Small intestine (tissue), 7 donors: ENCODE measurements at regions not wholly inside any gene's neighbourhood (a gene's known extent, or its start where the extent isn't known, plus 50 kb on each side); places are given as distances from the start of the nearest gene placed in this dataset.

Experiments
- DNase-seq, 2 donors: peaks; one replicate each; pipeline versions ENCODE4 v3.0.0 to v3.0.0-alpha.2; 2013
- FAIRE-seq: peaks from 2 replicates; lab custom pipeline; 2012; peaks lifted over from hg19 to GRCh38; lab: Jason Lieb, UNC
- H3K27ac ChIP-seq, 3 donors: one replicate each; pipeline ENCODE4 v1.5.1; 2013; ENCODE audit warnings: low read length in 2 of 3, mild to moderate bottlenecking in 2 of 3, control low read depth in 1 of 3, inconsistent platforms in 1 of 3, low read depth in 1 of 3, moderate library complexity in 1 of 3
- H3K27me3 ChIP-seq, 3 donors: one replicate each; pipeline ENCODE4 v1.6.1; 2013; ENCODE audit warnings: low read length in 3 of 3, inconsistent platforms in 1 of 3; ENCODE audit not compliant: control insufficient read depth in 3 of 3, insufficient read depth in 3 of 3
- H3K36me3 ChIP-seq, 3 donors: one replicate each; pipeline ENCODE4 v1.6.1; 2013; ENCODE audit warnings: low read length in 3 of 3, inconsistent platforms in 1 of 3, low read depth in 1 of 3, mild to moderate bottlenecking in 1 of 3, moderate library complexity in 1 of 3; ENCODE audit not compliant: control insufficient read depth in 3 of 3, insufficient read depth in 2 of 3
- H3K4me1 ChIP-seq, 3 donors: one replicate each; pipeline ENCODE4 v1.6.1; 2013; ENCODE audit warnings: low read length in 2 of 3, inconsistent platforms in 1 of 3, low read depth in 1 of 3, mild to moderate bottlenecking in 1 of 3, moderate library complexity in 1 of 3; ENCODE audit not compliant: control insufficient read depth in 3 of 3, insufficient read depth in 2 of 3
- H3K4me3 ChIP-seq, 3 donors: one replicate each; pipeline ENCODE4 v1.5.1; 2013; ENCODE audit warnings: low read length in 3 of 3, control low read depth in 1 of 3, inconsistent platforms in 1 of 3, low read depth in 1 of 3, mild to moderate bottlenecking in 1 of 3, moderate library complexity in 1 of 3
- H3K9me3 ChIP-seq, 2 donors: one replicate each; pipeline ENCODE4 v1.6.1; 2013; ENCODE audit warnings: low read depth in 1 of 2, low read length in 1 of 2; ENCODE audit not compliant: control insufficient read depth in 2 of 2, insufficient read depth in 1 of 2
- WGBS, 3 donors: extraction: QIAGEN DNeasy Blood & Tissue Kit; methylation state at CpG; one replicate each; pipeline ENCODE4 v1.1.7; 2013; 5-methylcytosine and 5-hydroxymethylcytosine counted together
- donor health status: healthy with polysubstance abuse.
- donor health status: control.
- donor health status: control.
- donor health status: Bipolar disorder and iron deficiency.
- donor health status: healthy.

GRCh38 chr13:58126496-58126895 lies 495.0 kb downstream of the PCDH17 start:
- Histone ChIP-seq H3K27ac (no peak overlapping the region), H3K36me3 (no peaks in the 10 kb centered on the region), H3K27me3 (no peaks in the 10 kb centered on the region), H3K9me3 (no peaks in the 10 kb centered on the region), H3K4me3 (no peak overlapping the region), H3K4me1 (no peaks in the 10 kb centered on the region)
- FAIRE-seq (no peak), DNase-seq (no peak)
- WGBS, 3 donors, result 72 to 91% (median 84%) methylated on average over 2 of the region's 2 CpGs

GRCh38 chr13:58134012-58134411 lies 502.5 kb downstream of the PCDH17 start:
- no peaks in the 10 kb centered on the region for H3K27me3 ChIP-seq
- no peaks in the 10 kb centered on the region for H3K4me1 ChIP-seq
- peaks cover 0 to 11% of the 10 kb centered on the region in 2 donors for H3K9me3 ChIP-seq
- DNase-seq, result no peak
- FAIRE-seq, result no peak
- H3K4me3 ChIP-seq, result no peak overlapping the region
- no peak overlapping the region for H3K27ac ChIP-seq
- 76 to 79% (median 77%) methylated on average over 3 of the region's 3 CpGs for WGBS, 3 donors
- H3K36me3 ChIP-seq, result no peaks in the 10 kb centered on the region

- H3K27me3 ChIP-seq, result no peaks in the 10 kb centered on the region
- H3K4me3 ChIP-seq, result no peak overlapping the region
- H3K9me3 ChIP-seq, result peaks cover 0 to 11% of the 10 kb centered on the region in 2 donors
- no peak overlapping the region for H3K27ac ChIP-seq
- FAIRE-seq, result no peak
- WGBS, 3 donors, result 95 to 98% (median 95%) methylated on average over 5 of the region's 5 CpGs
- H3K4me1 ChIP-seq, result no peaks in the 10 kb centered on the region
- no peak for DNase-seq
- H3K36me3 ChIP-seq, result no peaks in the 10 kb centered on the region
Observed at GRCh38 chr13:58134525-58134924, 503.0 kb downstream of the PCDH17 start.

- Histone ChIP-seq H3K4me3 (no peak overlapping the region), H3K9me3 (peaks cover 0 to 3% of the 10 kb centered on the region in 2 donors), H3K36me3 (no peaks in the 10 kb centered on the region), H3K27ac (no peak overlapping the region), H3K27me3 (no peaks in the 10 kb centered on the region), H3K4me1 (no peaks in the 10 kb centered on the region)
- no peak for FAIRE-seq
- no peak for DNase-seq
- 91 to 99% (median 91%) methylated on average over 1 of the region's 1 CpG for WGBS, 3 donors
Observed at GRCh38 chr13:58142952-58143351, 511.4 kb downstream of the PCDH17 start.

- Histone ChIP-seq H3K27me3 (no peaks in the 10 kb centered on the region), H3K36me3 (no peaks in the 10 kb centered on the region), H3K9me3 (peaks cover 0 to 3% of the 10 kb centered on the region in 2 donors), H3K4me3 (no peak overlapping the region), H3K4me1 (no peaks in the 10 kb centered on the region), H3K27ac (no peak overlapping the region)
- DNase-seq (no peak), FAIRE-seq (no peak)
- 84 to 91% (median 86%) methylated on average over 12 of the region's 12 CpGs for WGBS, 3 donors
Observed at GRCh38 chr13:58144616-58145015, 513.1 kb downstream of the PCDH17 start.

- no peak for DNase-seq
- H3K36me3 ChIP-seq, result no peaks in the 10 kb centered on the region
- 41 to 55% (median 50%) methylated on average over 2 of the region's 2 CpGs for WGBS, 3 donors
- H3K27ac ChIP-seq, result no peak overlapping the region
- no peaks in the 10 kb centered on the region for H3K9me3 ChIP-seq
- H3K4me3 ChIP-seq, result no peak overlapping the region
- H3K27me3 ChIP-seq, result no peaks in the 10 kb centered on the region
- no peaks in the 10 kb centered on the region for H3K4me1 ChIP-seq
- no peak for FAIRE-seq
Observed at GRCh38 chr13:58151452-58151851, 519.9 kb downstream of the PCDH17 start.

GRCh38 chr13:58160980-58161379 lies 529.4 kb downstream of the PCDH17 start:
- DNase-seq (no peak), FAIRE-seq (no peak)
- no peaks in the 10 kb centered on the region for H3K36me3 ChIP-seq
- no peaks in the 10 kb centered on the region for H3K27me3 ChIP-seq
- H3K4me1 ChIP-seq, result no peaks in the 10 kb centered on the region
- H3K4me3 ChIP-seq, result no peak overlapping the region
- H3K9me3 ChIP-seq, result no peaks in the 10 kb centered on the region
- H3K27ac ChIP-seq, result no peak overlapping the region

GRCh38 chr13:58165617-58166016 lies 534.1 kb downstream of the PCDH17 start:
- Histone ChIP-seq H3K27me3 (no peaks in the 10 kb centered on the region), H3K27ac (no peak overlapping the region), H3K36me3 (no peaks in the 10 kb centered on the region), H3K4me1 (no peaks in the 10 kb centered on the region), H3K4me3 (no peak overlapping the region), H3K9me3 (no peaks in the 10 kb centered on the region)
- DNase-seq (no peak), FAIRE-seq (no peak)
- WGBS, 3 donors, result 49 to 53% (median 49%) methylated on average over 4 of the region's 4 CpGs

GRCh38 chr13:58181111-58181510 lies 549.6 kb downstream of the PCDH17 start:
- Histone ChIP-seq H3K4me1 (no peaks in the 10 kb centered on the region), H3K4me3 (no peak overlapping the region), H3K27me3 (no peaks in the 10 kb centered on the region), H3K36me3 (no peaks in the 10 kb centered on the region), H3K9me3 (peaks cover 0 to 11% of the 10 kb centered on the region in 2 donors), H3K27ac (no peak overlapping the region)
- WGBS, 3 donors, result 90 to 96% (median 93%) methylated on average over 3 of the region's 3 CpGs
- DNase-seq, result no peak
- no peak for FAIRE-seq
